ENCODE measurements at regions not wholly inside any gene's neighbourhood (a gene's known extent, or its start where the extent isn't known, plus 50 kb on each side); places are given as distances from the start of the nearest gene placed in this dataset.
"Not testable (repeated sequence)": the region's sequence is repeated elsewhere in the genome, so short reads cannot be mapped to it uniquely, and the experiment has no call there.

DNA sequence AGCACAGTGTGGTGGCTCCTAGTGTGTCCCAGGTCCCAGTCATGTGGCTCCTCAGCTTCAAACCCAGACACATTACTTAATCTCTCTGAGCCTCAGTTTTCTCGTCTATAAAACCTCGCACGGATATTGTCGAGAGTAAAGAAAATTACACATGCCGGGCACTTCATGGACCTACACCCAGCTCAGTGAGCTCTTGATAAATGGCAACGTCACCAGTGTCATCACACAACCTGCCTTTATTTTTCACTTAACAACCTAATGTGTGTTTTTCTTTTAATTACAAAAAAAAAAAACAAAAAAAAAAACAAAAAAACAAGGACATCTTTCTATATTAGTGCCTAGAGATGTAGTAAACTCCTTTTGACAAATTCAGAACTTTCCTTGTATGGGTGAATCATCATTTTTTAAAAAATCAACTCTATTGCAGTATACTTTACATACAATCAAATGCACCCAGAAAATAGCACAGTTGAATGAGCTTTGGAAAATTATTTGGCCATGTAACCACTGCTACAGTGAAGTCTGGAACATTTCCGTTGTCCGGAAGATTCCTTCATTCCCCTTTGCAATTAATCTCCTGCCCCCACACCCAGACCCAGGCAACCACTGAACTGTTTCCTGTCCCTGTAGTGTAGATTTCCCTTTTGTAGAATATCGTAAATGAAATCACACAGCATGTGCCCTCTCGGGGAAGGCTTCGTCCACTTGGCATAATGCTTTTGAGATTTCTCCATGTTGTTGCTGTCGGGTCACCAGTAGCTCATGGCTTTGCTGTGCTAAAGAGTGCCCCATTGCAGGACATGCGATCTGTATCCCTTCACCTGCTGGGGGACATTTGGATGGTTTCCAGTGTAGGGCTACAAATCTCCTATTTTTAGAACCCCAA, 100.4 kb upstream of the LARP1 start:
- TF ChIP-seq POLR2A (IDR thresholded peaks at IDR 0.05; ENCODE audit: low read depth, low read length) (no peak), TAF1 (IDR thresholded peaks at IDR 0.05; ENCODE audit: low read depth, low read length) (no peak), SPI1 (IDR thresholded peaks at IDR 0.05; ENCODE audit: low read depth, low read length) (no peak), POLR2AphosphoS5 (IDR thresholded peaks at IDR 0.05; ENCODE audit: low read depth, low read length) (no peak), POU2F2 (IDR thresholded peaks at IDR 0.05; ENCODE audit: low read depth, low read length) (no peak), PAX5 (IDR thresholded peaks at IDR 0.05; ENCODE audit: insufficient read depth, low read length, severe bottlenecking) (no peak)
- no peak for DNase-seq (ENCODE audit: insufficient read length, low spot score)
- peak; percentile 69 for FAIRE-seq

DNA sequence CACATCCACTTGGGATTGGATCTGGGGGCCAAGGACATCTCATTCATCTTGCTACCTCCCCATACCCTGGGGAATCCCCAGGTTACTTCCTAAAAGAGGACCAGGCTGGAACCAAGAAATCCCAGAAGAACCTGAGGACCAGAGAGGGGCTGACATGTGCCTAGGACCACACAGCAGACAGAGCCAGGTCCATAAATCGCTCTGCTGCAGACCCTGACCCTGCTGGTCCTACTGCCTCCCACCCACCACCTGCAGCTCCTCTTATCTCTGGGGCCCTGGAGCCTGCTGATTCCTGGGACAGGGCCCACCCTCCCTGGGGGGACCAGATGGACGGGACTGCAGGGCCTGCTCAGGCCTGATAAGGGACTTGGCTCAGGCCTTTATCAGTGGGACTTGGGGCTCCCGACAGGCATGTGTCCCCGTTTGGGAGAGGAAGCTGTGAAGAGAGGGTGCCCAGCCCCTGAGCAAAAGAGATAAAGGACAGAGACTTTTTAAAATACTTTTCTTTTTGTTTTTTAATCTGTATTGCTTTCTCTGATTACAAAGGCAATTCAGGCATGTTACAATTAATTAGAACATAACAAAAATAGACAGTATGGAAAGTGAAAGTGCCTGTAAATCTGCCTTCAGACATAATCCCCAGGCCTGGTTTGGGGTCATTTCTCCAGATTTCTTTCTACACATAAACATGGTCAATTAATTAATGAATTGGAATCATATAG, 101.3 kb upstream of the LARP1 start:
- FAIRE-seq (no peak), DNase-seq (ENCODE audit: insufficient read length, low spot score) (no peak)
- TF ChIP-seq PAX5 (IDR thresholded peaks at IDR 0.05; ENCODE audit: insufficient read depth, low read length, severe bottlenecking) (no peak), TAF1 (IDR thresholded peaks at IDR 0.05; ENCODE audit: low read depth, low read length) (no peak), SPI1 (IDR thresholded peaks at IDR 0.05; ENCODE audit: low read depth, low read length) (no peak)

DNA sequence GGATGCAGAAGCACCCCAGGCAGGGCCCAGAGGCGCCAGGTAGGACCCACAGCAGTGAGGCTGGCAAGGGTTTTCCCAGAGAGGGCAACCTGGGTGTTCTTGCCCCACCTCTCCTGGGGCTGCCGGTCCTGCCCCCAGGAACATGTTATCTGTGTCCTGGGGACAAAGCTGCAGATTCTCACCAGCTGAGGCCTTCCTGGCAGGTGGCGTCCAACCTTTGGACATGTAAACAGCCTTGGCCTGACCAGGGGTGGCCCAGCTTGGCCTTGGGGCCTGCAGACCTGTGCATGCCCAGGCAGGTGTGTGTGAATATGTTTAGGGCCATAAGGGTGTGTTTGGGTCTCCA, 101.8 kb upstream of the LARP1 start:
- DNase-seq (ENCODE audit: insufficient read length, low spot score), result no peak
- no peak for FAIRE-seq

DNA sequence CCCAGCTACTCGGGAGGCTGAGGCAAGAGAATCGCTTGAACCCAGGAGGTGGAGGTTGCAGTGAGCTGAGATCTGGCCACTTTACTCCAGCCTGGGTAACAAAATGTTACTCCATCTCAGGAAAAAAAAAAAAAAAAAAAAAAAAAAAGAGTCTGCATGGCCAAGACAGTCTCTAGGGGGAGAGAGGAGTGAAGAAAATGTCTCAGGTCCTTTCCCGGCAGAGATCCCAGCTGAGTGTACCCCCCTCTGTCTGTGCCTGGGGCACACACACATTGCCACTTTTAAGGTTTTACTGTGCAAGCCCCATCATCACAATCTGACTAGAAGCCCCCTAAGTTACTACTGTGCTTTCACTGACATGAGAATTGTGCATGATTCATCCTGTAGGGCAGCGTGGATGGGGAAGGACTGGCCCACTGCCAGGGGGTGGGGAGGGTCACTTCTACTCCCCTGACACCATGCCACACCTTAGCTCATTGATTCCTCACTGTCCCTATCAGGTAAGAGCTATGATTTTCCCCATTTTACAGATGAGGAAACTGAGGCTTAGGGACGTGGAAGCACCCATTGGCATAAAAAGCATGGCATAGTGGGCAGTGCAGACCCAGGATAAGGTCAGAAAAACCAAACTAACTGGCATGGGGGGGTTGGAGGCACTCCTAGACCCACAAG, 102.3 kb upstream of the LARP1 start:
- FAIRE-seq (no peak), DNase-seq (ENCODE audit: insufficient read length, low spot score) (no peak)
- TF ChIP-seq POLR2A (IDR thresholded peaks at IDR 0.05; ENCODE audit: low read depth, low read length) (no peak), PAX5 (IDR thresholded peaks at IDR 0.05; ENCODE audit: insufficient read depth, low read length, severe bottlenecking) (no peak), TAF1 (IDR thresholded peaks at IDR 0.05; ENCODE audit: low read depth, low read length) (no peak), SPI1 (IDR thresholded peaks at IDR 0.05; ENCODE audit: low read depth, low read length) (no peak), POLR2AphosphoS5 (IDR thresholded peaks at IDR 0.05; ENCODE audit: low read depth, low read length) (no peak), POU2F2 (IDR thresholded peaks at IDR 0.05; ENCODE audit: low read depth, low read length) (no peak)

More for the DNA sequence above, 101.8 kb upstream of the LARP1 start:
- TF ChIP-seq POLR2A (IDR thresholded peaks at IDR 0.05; ENCODE audit: low read depth, low read length) (no peak), SPI1 (IDR thresholded peaks at IDR 0.05; ENCODE audit: low read depth, low read length) (no peak), PAX5 (IDR thresholded peaks at IDR 0.05; ENCODE audit: insufficient read depth, low read length, severe bottlenecking) (no peak), TAF1 (IDR thresholded peaks at IDR 0.05; ENCODE audit: low read depth, low read length) (no peak), POLR2AphosphoS5 (IDR thresholded peaks at IDR 0.05; ENCODE audit: low read depth, low read length) (no peak), POU2F2 (IDR thresholded peaks at IDR 0.05; ENCODE audit: low read depth, low read length) (no peak)

DNA sequence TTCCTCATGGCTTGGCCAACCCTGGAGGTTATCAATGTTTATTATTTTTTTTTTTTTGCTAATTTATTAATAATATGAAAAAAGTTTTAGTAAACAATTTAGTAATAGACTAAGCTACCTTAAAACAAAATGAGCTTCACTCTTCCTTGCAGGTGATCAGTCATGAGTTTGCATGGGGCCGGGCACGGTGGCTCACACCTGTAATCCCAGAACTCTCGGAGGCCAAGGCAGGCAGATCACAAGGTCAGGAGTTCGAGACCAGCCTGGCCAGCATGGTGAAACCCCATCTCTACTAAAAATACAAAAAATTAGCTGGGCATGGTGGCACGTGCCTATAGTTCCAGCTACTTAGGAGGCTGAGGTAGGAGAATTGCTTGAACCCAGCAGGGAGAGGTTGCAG, 103.4 kb upstream of the LARP1 start:
- DNase-seq (ENCODE audit: insufficient read length, low spot score); FAIRE-seq: not testable (repeated sequence)

DNA sequence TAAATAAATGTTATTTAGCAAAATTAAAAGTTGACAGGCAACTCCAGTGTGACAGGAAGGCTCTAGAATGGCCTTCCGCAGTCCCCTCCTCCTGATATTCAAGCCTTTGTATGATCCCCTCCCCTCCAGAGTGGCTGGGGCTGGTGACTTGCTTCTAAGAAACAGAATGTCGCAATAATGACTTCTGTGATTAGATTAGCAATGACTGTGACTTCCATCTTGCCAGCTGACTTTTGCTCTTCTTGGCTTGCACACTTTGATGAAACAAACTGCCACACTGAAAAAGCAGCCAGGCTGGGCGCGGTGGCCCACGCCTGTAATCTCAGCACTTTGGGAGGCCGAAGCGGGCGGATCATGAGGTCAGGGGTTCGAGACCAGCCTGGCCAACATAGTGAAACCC, 106.5 kb upstream of the LARP1 start:
- DNase-seq (ENCODE audit: insufficient read length, low spot score), result no peak
- TF ChIP-seq POLR2AphosphoS5 (IDR thresholded peaks at IDR 0.05; ENCODE audit: low read depth, low read length), result no peak
- no peak for TF ChIP-seq PAX5 (IDR thresholded peaks at IDR 0.05; ENCODE audit: insufficient read depth, low read length, severe bottlenecking)
- TF ChIP-seq TAF1 (IDR thresholded peaks at IDR 0.05; ENCODE audit: low read depth, low read length), result no peak
- no peak for TF ChIP-seq SPI1 (IDR thresholded peaks at IDR 0.05; ENCODE audit: low read depth, low read length)
- TF ChIP-seq POU2F2 (IDR thresholded peaks at IDR 0.05; ENCODE audit: low read depth, low read length), result no peak
- TF ChIP-seq POLR2A (IDR thresholded peaks at IDR 0.05; ENCODE audit: low read depth, low read length), result no peak
- FAIRE-seq, result no peak

DNA sequence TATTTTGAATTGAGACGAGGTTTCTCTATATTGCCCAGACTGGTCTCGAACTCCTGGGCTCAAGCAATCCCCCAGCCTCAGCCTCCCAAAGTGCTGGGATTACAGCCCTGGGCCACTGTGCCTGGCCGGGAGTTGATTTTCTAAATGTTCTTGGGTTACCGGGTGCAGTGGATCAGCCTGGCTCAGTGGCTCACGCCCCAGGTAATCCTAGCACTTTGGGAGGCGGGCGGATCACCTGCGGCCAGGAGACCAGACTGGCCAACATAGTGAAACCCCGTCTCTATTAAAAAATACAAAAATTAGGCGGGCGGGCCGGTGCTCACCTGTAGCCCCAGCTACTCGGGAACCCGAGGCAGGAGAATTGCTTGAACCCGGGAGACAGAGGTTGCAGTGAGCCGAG, 106.9 kb upstream of the LARP1 start:
- FAIRE-seq (no peak), DNase-seq (ENCODE audit: insufficient read length, low spot score) (no peak)
- TF ChIP-seq POU2F2 (IDR thresholded peaks at IDR 0.05; ENCODE audit: low read depth, low read length) (no peak), PAX5 (IDR thresholded peaks at IDR 0.05; ENCODE audit: insufficient read depth, low read length, severe bottlenecking) (no peak), POLR2A (IDR thresholded peaks at IDR 0.05; ENCODE audit: low read depth, low read length) (no peak), TAF1 (IDR thresholded peaks at IDR 0.05; ENCODE audit: low read depth, low read length) (no peak), SPI1 (IDR thresholded peaks at IDR 0.05; ENCODE audit: low read depth, low read length) (no peak), POLR2AphosphoS5 (IDR thresholded peaks at IDR 0.05; ENCODE audit: low read depth, low read length) (no peak)

DNA sequence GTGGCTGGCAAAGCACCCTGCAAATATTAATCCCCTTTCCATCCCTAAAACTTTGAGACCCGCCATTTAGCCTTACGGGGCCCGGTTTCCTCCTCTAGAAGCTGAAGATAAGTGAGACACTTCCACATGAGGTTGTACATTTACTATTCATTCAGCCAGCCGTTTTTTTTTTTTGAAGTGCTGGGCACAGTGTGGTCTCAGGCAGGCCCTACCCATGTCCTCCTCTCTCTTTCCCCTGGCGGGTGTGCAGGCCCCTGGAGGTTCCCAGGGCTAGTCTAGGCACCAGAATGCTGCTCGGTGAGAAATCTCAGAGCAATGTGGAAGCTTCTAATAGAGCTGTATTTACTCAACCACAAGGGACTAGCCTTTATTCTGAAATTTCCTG, 107.4 kb upstream of the LARP1 start:
- FAIRE-seq (no peak), DNase-seq (ENCODE audit: insufficient read length, low spot score) (no peak)
- no peak for TF ChIP-seq POU2F2 (IDR thresholded peaks at IDR 0.05; ENCODE audit: low read depth, low read length)
- TF ChIP-seq SPI1 (IDR thresholded peaks at IDR 0.05; ENCODE audit: low read depth, low read length), result no peak
- TF ChIP-seq POLR2A (IDR thresholded peaks at IDR 0.05; ENCODE audit: low read depth, low read length), result no peak
- no peak for TF ChIP-seq TAF1 (IDR thresholded peaks at IDR 0.05; ENCODE audit: low read depth, low read length)
- no peak for TF ChIP-seq POLR2AphosphoS5 (IDR thresholded peaks at IDR 0.05; ENCODE audit: low read depth, low read length)
- TF ChIP-seq PAX5 (IDR thresholded peaks at IDR 0.05; ENCODE audit: insufficient read depth, low read length, severe bottlenecking), result no peak

DNA sequence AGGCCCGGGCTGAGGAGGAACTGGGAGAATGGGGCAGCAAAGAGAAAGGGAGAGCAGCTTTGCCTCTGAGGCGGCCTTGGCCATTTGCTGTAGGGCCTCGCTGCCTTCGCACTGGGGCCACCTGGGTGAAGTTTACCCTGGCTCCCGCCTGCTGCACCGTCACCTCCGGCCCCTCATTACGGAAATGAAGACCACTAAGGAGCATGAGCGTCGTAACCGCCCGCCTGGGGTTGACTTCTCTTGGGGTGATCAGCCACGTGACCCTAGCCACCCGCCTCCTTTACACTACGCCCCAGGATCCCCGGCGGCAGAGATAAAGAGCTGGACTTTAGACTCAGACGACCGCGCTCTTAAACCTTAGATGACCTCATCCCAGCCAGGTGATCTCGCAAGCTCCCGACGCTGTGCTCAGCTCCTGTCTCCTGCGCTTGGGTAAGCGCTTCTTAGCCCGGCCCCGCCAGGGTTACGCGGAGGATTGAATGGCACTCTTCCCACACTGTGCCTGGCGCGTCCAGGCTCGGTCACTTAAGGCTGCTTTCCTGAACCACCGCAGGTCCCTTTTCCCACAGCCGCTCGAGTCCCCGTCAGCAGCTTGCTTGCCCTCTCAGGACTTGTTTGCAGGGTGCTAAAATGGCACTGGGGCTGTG, 107.9 kb upstream of the LARP1 start:
- peak; percentile 80 for FAIRE-seq
- peak; percentile 41 for DNase-seq (ENCODE audit: insufficient read length, low spot score)

More for the DNA sequence above, 107.9 kb upstream of the LARP1 start:
- TF ChIP-seq POU2F2 (IDR thresholded peaks at IDR 0.05; ENCODE audit: low read depth, low read length) (no peak), SPI1 (IDR thresholded peaks at IDR 0.05; ENCODE audit: low read depth, low read length) (no peak), POLR2A (IDR thresholded peaks at IDR 0.05; ENCODE audit: low read depth, low read length) (no peak), TAF1 (IDR thresholded peaks at IDR 0.05; ENCODE audit: low read depth, low read length) (no peak), POLR2AphosphoS5 (IDR thresholded peaks at IDR 0.05; ENCODE audit: low read depth, low read length) (no peak), PAX5 (IDR thresholded peaks at IDR 0.05; ENCODE audit: insufficient read depth, low read length, severe bottlenecking) (no peak)
